IMR-90 (cell line): ENCODE measurements at regions not wholly inside any gene's neighbourhood (a gene's known extent, or its start where the extent isn't known, plus 50 kb on each side); places are given as distances from the start of the nearest gene placed in this dataset.
"Not testable (repeated sequence)": the region's sequence is repeated elsewhere in the genome, so short reads cannot be mapped to it uniquely, and the experiment has no call there.

Source experiments
- ATAC-seq: fragments of 200-7000 bp; cut with Tn5 transposase; 2 replicates; pipeline ENCODE4 v1.9.1; 2020; ENCODE audit warnings: low read depth, mild to moderate bottlenecking, moderate library complexity
- BruUV-seq: library from RNA; stranded (reverse); fragments of 400-500 nt; replicated peaks from 2 replicates; lab custom pipeline; 2021; lab: Mats Ljungman, UMichigan
- CTCF ChIA-PET: fragments of 300-600 bp; formaldehyde crosslinking; extraction: SDS; loops from one replicate; lab custom pipeline; 2021; ENCODE audit warnings: antibody characterized with exemption; lab: Yijun Ruan, JAX
- POLR2A ChIA-PET: fragments of 300-600 bp; sonication (Branson Sonifier 250); formaldehyde crosslinking; loops from one replicate; lab custom pipeline; 2022; ENCODE audit warnings: antibody characterized with exemption; ENCODE audit not compliant: unreplicated experiment; lab: Charles Lee
- DNase-seq: peaks from one replicate; pipeline ENCODE4 v3.0.0; 2013
- H2AFZ ChIP-seq: replicated peaks from 2 replicates; pipeline ENCODE3; 2013; ENCODE audit warnings: low read length, mild to moderate bottlenecking; ENCODE audit not compliant: poor library complexity
- H2AK5ac ChIP-seq: 2 replicates; pipeline ENCODE4 v1.6.1; 2013; ENCODE audit warnings: low read depth, low read length, inconsistent platforms
- H2AK9ac ChIP-seq: replicated peaks from 2 replicates; pipeline ENCODE3; 2013; ENCODE audit warnings: mild to moderate bottlenecking, low read depth, low read length, moderate library complexity; ENCODE audit not compliant: poor library complexity
- H2BK120ac ChIP-seq: 2 replicates; pipeline ENCODE4 v1.6.1; 2013; ENCODE audit warnings: low read depth, low read length, inconsistent platforms
- H2BK15ac ChIP-seq: 3 replicates; pipeline ENCODE4 v1.6.1; 2013; ENCODE audit warnings: low read depth, low read length, inconsistent platforms
- H2BK20ac ChIP-seq: 2 replicates; pipeline ENCODE4 v1.6.1; 2013; ENCODE audit warnings: low read depth, mild to moderate bottlenecking, inconsistent platforms, low read length, moderate library complexity
- H2BK5ac ChIP-seq: 2 replicates; pipeline ENCODE4 v1.6.1; 2013; ENCODE audit warnings: mild to moderate bottlenecking, low read depth, low read length, inconsistent platforms; ENCODE audit not compliant: poor library complexity, severe bottlenecking
- H3K14ac ChIP-seq: replicated peaks from 2 replicates; pipeline ENCODE4 v1.6.1; 2013; ENCODE audit warnings: low read depth, low read length, inconsistent platforms
- H3K18ac ChIP-seq: 2 replicates; pipeline ENCODE4 v1.6.1; 2013; ENCODE audit warnings: low read depth, low read length, control low read depth
- H3K23ac ChIP-seq: 2 replicates; pipeline ENCODE4 v1.6.1; 2013; ENCODE audit warnings: low read depth, low read length, inconsistent platforms
- H3K27ac ChIP-seq: 2 replicates; pipeline ENCODE4 v1.5.1; 2013; ENCODE audit warnings: mild to moderate bottlenecking, control low read depth, low read length; ENCODE audit not compliant: insufficient read depth
- H3K27me3 ChIP-seq: 2 replicates; pipeline ENCODE4 v1.6.1; 2013; ENCODE audit warnings: low read length; ENCODE audit not compliant: control insufficient read depth, insufficient read depth
- H3K36me3 ChIP-seq: 2 replicates; pipeline ENCODE4 v1.6.1; 2013; ENCODE audit warnings: low read length, mixed read lengths; ENCODE audit not compliant: control insufficient read depth, insufficient read depth
- H3K4ac ChIP-seq: 2 replicates; pipeline ENCODE4 v1.6.1; 2013; ENCODE audit warnings: low read depth, low read length, inconsistent platforms
- H3K4me1 ChIP-seq: 2 replicates; pipeline ENCODE4 v1.6.1; 2013; ENCODE audit warnings: low read length, mixed read lengths; ENCODE audit not compliant: control insufficient read depth, insufficient read depth
- H3K4me2 ChIP-seq: 2 replicates; pipeline ENCODE4 v1.6.1; 2013; ENCODE audit warnings: low read depth, mild to moderate bottlenecking, control low read depth, low read length, moderate library complexity
- H3K4me3 ChIP-seq: 2 replicates; pipeline ENCODE4 v1.5.1; 2013; ENCODE audit warnings: low read depth, mild to moderate bottlenecking, control low read depth, low read length, moderate library complexity; ENCODE audit not compliant: insufficient read depth
- H3K56ac ChIP-seq: 2 replicates; pipeline ENCODE4 v1.6.1; 2013; ENCODE audit warnings: low read length, inconsistent platforms; ENCODE audit not compliant: insufficient read depth; ENCODE audit errors: extremely low read depth
- H3K79me1 ChIP-seq, 2 experiments: 2 replicates each; pipeline ENCODE4 v1.6.1; 2013; ENCODE audit warnings: low read length in 2 of 2, inconsistent platforms in 1 of 2, low read depth in 1 of 2
- H3K9ac ChIP-seq: 2 replicates; pipeline ENCODE4 v1.6.1; 2013; ENCODE audit warnings: low read depth, low read length, control low read depth
- H3K9me1 ChIP-seq: 2 replicates; pipeline ENCODE4 v1.6.1; 2013; ENCODE audit warnings: low read length, inconsistent platforms; ENCODE audit not compliant: insufficient read depth
- H3K9me3 ChIP-seq: 2 replicates; pipeline ENCODE4 v1.6.1; 2013; ENCODE audit warnings: low read length; ENCODE audit not compliant: control insufficient read depth, insufficient read depth
- H4K20me1 ChIP-seq: 2 replicates; pipeline ENCODE4 v1.6.1; 2013; ENCODE audit warnings: low read length, inconsistent platforms; ENCODE audit not compliant: insufficient read depth
- H4K5ac ChIP-seq: 2 replicates; pipeline ENCODE4 v1.6.1; 2013; ENCODE audit warnings: mild to moderate bottlenecking, low read depth, low read length, control low read depth
- H4K8ac ChIP-seq, 2 experiments: 2 replicates each; pipeline ENCODE4 v1.6.1; 2013; ENCODE audit warnings: low read depth in 2 of 2, low read length in 2 of 2, control low read depth in 1 of 2, inconsistent platforms in 1 of 2
- H4K91ac ChIP-seq: 2 replicates; pipeline ENCODE4 v1.6.1; 2013; ENCODE audit warnings: low read depth, low read length, inconsistent platforms; ENCODE audit not compliant: insufficient read depth
- WGBS, 2 experiments: methylation state at CpG; one replicate each; pipeline versions ENCODE4 v1.1.5 to v1.1.7; 2013; ENCODE audit warnings: missing lambda C conversion rate in 2 of 2; ENCODE audit not compliant: insufficient read length in 1 of 2; ENCODE audit errors: extremely low coverage in 2 of 2; 5-methylcytosine and 5-hydroxymethylcytosine counted together
- dilution Hi-C: fragments of 300-500 bp; cut with HindIII; formaldehyde crosslinking; loops from one replicate; pipeline ENCODE4 v1.14.3; 2018; ENCODE audit warnings: low sequenced_read_pairs; ENCODE audit not compliant: unreplicated experiment
- in situ Hi-C: fragments of 300-500 bp; cut with MboI; formaldehyde crosslinking; loops from 3 replicates; pipeline ENCODE4 v1.14.3; 2019; ENCODE audit warnings: low sequenced_read_pairs, inconsistent platforms, mixed read lengths
- intact Hi-C: fragments of 100-400 bp; cut with micrococcal nuclease; formaldehyde crosslinking; loops from 2 replicates; pipeline ENCODE4 v1.10.0; 2022

- no CpG with 5 or more reads among the region's 5 CpGs for WGBS, 2 experiments
- H3K36me3 ChIP-seq, H4K5ac ChIP-seq, H3K56ac ChIP-seq, H3K9me3 ChIP-seq, H3K18ac ChIP-seq, H4K91ac ChIP-seq, H2BK15ac ChIP-seq, H3K4ac ChIP-seq, H3K79me1 ChIP-seq, H3K4me1 ChIP-seq, H3K9me1 ChIP-seq, H2BK5ac ChIP-seq, H3K27ac ChIP-seq, in situ Hi-C loops, H3K23ac ChIP-seq, intact Hi-C loops, H4K8ac ChIP-seq, H3K4me3 ChIP-seq, DNase-seq, POLR2A ChIA-PET, BruUV-seq, H3K4me2 ChIP-seq, dilution Hi-C loops, H3K27me3 ChIP-seq, H4K20me1 ChIP-seq, H2BK20ac ChIP-seq, H2AFZ ChIP-seq, CTCF ChIA-PET, H2BK120ac ChIP-seq, H2AK5ac ChIP-seq, H2AK9ac ChIP-seq, ATAC-seq, H3K9ac ChIP-seq, H3K14ac ChIP-seq: not testable (repeated sequence)
Measured at GRCh38 chr6:88417361-88417760, 251.2 kb upstream of the CNR1 start.
